ENCODE measurements at regions not wholly inside any gene's neighbourhood (a gene's known extent, or its start where the extent isn't known, plus 50 kb on each side); places are given as distances from the start of the nearest gene placed in this dataset.

GRCh38 chr18:8489761-8490160, 119.5 kb upstream of the RAB12 start:
- no peaks in the 10 kb centered on the region for H4K20me1 ChIP-seq (ENCODE audit: insufficient read depth, poor library complexity, severe bottlenecking)
- DNase-seq (ENCODE audit: low spot score) = no peak
- 95% methylated on average over 5 of the region's 5 CpGs for WGBS (ENCODE audit: low lambda C conversion rate, missing lambda C conversion rate)

GRCh38 chr18:8491516-8491915, 117.7 kb upstream of the RAB12 start:
- Histone ChIP-seq H3K27me3 (no peaks in the 10 kb centered on the region), H3K9me3 (ENCODE audit: low read depth) (no peaks in the 10 kb centered on the region), H3K4me1 (ENCODE audit: insufficient read depth) (no peaks in the 10 kb centered on the region), H3K27ac (no peak overlapping the region), H2AFZ (no peak overlapping the region), H3K4me2 (no peak overlapping the region), H3K36me3 (replicated peaks; ENCODE audit: insufficient read depth, low read depth) (no peaks in the 10 kb centered on the region), H4K20me1 (ENCODE audit: insufficient read depth, poor library complexity, severe bottlenecking) (no peaks in the 10 kb centered on the region), H3K9me2 (replicated peaks; ENCODE audit: insufficient read depth) (no peaks in the 10 kb centered on the region), H3K79me2 (no peaks in the 10 kb centered on the region), H3K4me3 (no peak overlapping the region)
- DNase-seq (ENCODE audit: low spot score) = no peak
- 95% methylated on average over 4 of the region's 4 CpGs for WGBS (ENCODE audit: low lambda C conversion rate, missing lambda C conversion rate)
- TF ChIP-seq EZH2 (IDR thresholded peaks at IDR 0.05; ENCODE audit: borderline replicate concordance) (no peak), EZH2phosphoT487 (IDR thresholded peaks at IDR 0.05; ENCODE audit: low read depth, severe bottlenecking, unreplicated experiment) (no peak), CTCF (IDR thresholded peaks at IDR 0.05; ENCODE audit: poor library complexity) (no peak)

More at GRCh38 chr18:8489761-8490160, 119.5 kb upstream of the RAB12 start:
- Histone ChIP-seq H3K9me2 (replicated peaks; ENCODE audit: insufficient read depth) (no peaks in the 10 kb centered on the region), H3K27me3 (no peaks in the 10 kb centered on the region), H3K27ac (no peak overlapping the region), H2AFZ (no peak overlapping the region), H3K4me3 (no peak overlapping the region), H3K79me2 (no peaks in the 10 kb centered on the region), H3K36me3 (replicated peaks; ENCODE audit: insufficient read depth, low read depth) (no peaks in the 10 kb centered on the region), H3K9me3 (ENCODE audit: low read depth) (no peaks in the 10 kb centered on the region), H3K4me2 (no peak overlapping the region), H3K4me1 (ENCODE audit: insufficient read depth) (no peaks in the 10 kb centered on the region)
- no peak for TF ChIP-seq CTCF (IDR thresholded peaks at IDR 0.05; ENCODE audit: poor library complexity)
- no peak for TF ChIP-seq EZH2 (IDR thresholded peaks at IDR 0.05; ENCODE audit: borderline replicate concordance)
- no peak for TF ChIP-seq EZH2phosphoT487 (IDR thresholded peaks at IDR 0.05; ENCODE audit: low read depth, severe bottlenecking, unreplicated experiment)

GRCh38 chr18:8493141-8493540, 116.1 kb upstream of the RAB12 start:
- TF ChIP-seq EZH2 (IDR thresholded peaks at IDR 0.05; ENCODE audit: borderline replicate concordance) (no peak), EZH2phosphoT487 (IDR thresholded peaks at IDR 0.05; ENCODE audit: low read depth, severe bottlenecking, unreplicated experiment) (no peak), CTCF (IDR thresholded peaks at IDR 0.05; ENCODE audit: poor library complexity) (no peak)
- Histone ChIP-seq H3K9me2 (replicated peaks; ENCODE audit: insufficient read depth) (no peaks in the 10 kb centered on the region), H3K4me1 (ENCODE audit: insufficient read depth) (no peaks in the 10 kb centered on the region), H2AFZ (no peak overlapping the region), H4K20me1 (ENCODE audit: insufficient read depth, poor library complexity, severe bottlenecking) (no peaks in the 10 kb centered on the region), H3K79me2 (no peaks in the 10 kb centered on the region), H3K27ac (no peak overlapping the region), H3K27me3 (no peaks in the 10 kb centered on the region), H3K4me3 (no peak overlapping the region), H3K4me2 (no peak overlapping the region), H3K9me3 (ENCODE audit: low read depth) (no peaks in the 10 kb centered on the region), H3K36me3 (replicated peaks; ENCODE audit: insufficient read depth, low read depth) (no peaks in the 10 kb centered on the region)
- no peak for DNase-seq (ENCODE audit: low spot score)
- 94% methylated on average over 4 of the region's 4 CpGs for WGBS (ENCODE audit: low lambda C conversion rate, missing lambda C conversion rate)

- Histone ChIP-seq H3K79me2 (no peaks in the 10 kb centered on the region), H4K20me1 (ENCODE audit: insufficient read depth, poor library complexity, severe bottlenecking) (no peaks in the 10 kb centered on the region), H3K9me3 (ENCODE audit: low read depth) (no peaks in the 10 kb centered on the region), H3K4me2 (no peak overlapping the region), H3K4me1 (ENCODE audit: insufficient read depth) (no peaks in the 10 kb centered on the region), H3K4me3 (no peak overlapping the region), H3K9me2 (replicated peaks; ENCODE audit: insufficient read depth) (no peaks in the 10 kb centered on the region), H3K27me3 (no peaks in the 10 kb centered on the region), H2AFZ (no peak overlapping the region), H3K36me3 (replicated peaks; ENCODE audit: insufficient read depth, low read depth) (no peaks in the 10 kb centered on the region), H3K27ac (no peak overlapping the region)
- TF ChIP-seq CTCF (IDR thresholded peaks at IDR 0.05; ENCODE audit: poor library complexity) (no peak), EZH2phosphoT487 (IDR thresholded peaks at IDR 0.05; ENCODE audit: low read depth, severe bottlenecking, unreplicated experiment) (no peak), EZH2 (IDR thresholded peaks at IDR 0.05; ENCODE audit: borderline replicate concordance) (no peak)
- WGBS (ENCODE audit: low lambda C conversion rate, missing lambda C conversion rate) = 62% methylated on average over 9 of the region's 9 CpGs
- DNase-seq (ENCODE audit: low spot score) = no peak
These were observed 113.1 kb upstream of the RAB12 start for GRCh38 chr18:8496186-8496585.
